GM12892 (cell line): ENCODE measurements at regions not wholly inside any gene's neighbourhood (a gene's known extent, or its start where the extent isn't known, plus 50 kb on each side); places are given as distances from the start of the nearest gene placed in this dataset.

ENCODE experiments used
- POLR2A ChIP-seq: IDR thresholded peaks from 2 replicates; pipeline ENCODE4 v1.6.1; 2011; ENCODE audit warnings: low read depth, low read length, control low read depth
- POLR2AphosphoS5 ChIP-seq: IDR thresholded peaks from 2 replicates; pipeline ENCODE4 v1.6.1; 2011; ENCODE audit warnings: low read depth, low read length, control low read depth
- TAF1 ChIP-seq: IDR thresholded peaks from 2 replicates; pipeline ENCODE4 v1.6.1; 2011; ENCODE audit warnings: low read depth, mild to moderate bottlenecking, control low read depth, low read length, borderline replicate concordance

DNA sequence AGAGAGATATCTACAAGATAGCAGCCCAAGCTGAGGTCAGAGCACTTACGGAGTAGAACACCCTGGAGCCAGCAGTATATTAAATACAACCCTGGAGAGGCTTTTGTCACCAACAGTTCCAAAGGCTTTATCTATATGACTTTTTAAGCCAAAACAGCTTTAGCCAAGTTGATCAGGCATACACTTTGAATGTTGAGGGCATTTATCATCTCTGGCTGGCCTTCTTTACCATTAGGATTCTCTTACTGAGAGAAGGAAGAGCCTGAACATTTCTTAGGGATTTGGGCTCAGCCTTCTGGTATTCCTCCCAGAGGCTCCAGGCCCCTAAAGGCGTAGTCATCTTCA lies 161.3 kb upstream of the RIMS1 start:
- no peak for TF ChIP-seq POLR2A
- TF ChIP-seq TAF1, result no peak
- no peak for TF ChIP-seq POLR2AphosphoS5
